IPS DF 4.7 (cell line): ENCODE measurements at regions not wholly inside any gene's neighbourhood (a gene's known extent, or its start where the extent isn't known, plus 50 kb on each side); places are given as distances from the start of the nearest gene placed in this dataset.
"Not testable (repeated sequence)": the region's sequence is repeated elsewhere in the genome, so short reads cannot be mapped to it uniquely, and the experiment has no call there.

Experiments
- DNase-seq: peaks from one replicate; pipeline ENCODE4 v3.0.0-alpha.2; 2013; ENCODE audit warnings: low spot score; ENCODE audit errors: extremely low read depth

DNA sequence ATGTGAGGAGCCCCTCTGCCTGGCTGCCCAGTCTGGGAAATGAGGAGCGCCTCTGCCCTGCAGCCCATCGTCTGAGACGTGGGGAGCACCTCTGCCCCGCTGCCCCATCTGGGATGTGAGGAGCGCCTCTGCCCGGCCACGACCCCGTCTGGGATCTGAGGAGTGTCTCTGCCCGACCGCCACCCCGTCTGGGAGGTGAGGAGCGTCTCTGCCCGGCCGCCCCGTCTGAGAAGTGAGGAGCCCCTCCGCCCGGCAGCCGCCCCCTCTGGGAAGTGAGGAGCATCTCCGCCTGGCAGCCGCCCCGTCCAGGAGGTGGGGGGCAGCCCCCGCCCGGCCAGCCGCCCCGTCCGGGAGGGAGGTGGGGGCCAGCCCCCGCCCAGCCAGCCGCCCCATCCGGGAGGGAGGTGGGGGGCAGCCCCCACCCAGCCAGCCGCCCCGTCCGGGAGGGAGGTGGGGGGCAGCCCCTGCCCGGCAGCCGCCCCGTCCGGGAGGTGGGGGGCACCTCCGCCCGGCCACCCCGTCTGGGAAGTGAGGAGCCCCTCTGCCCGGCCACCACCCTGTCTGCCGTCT is 238.1 kb downstream of the FNDC1 start:
- not testable (repeated sequence) for DNase-seq

DNA sequence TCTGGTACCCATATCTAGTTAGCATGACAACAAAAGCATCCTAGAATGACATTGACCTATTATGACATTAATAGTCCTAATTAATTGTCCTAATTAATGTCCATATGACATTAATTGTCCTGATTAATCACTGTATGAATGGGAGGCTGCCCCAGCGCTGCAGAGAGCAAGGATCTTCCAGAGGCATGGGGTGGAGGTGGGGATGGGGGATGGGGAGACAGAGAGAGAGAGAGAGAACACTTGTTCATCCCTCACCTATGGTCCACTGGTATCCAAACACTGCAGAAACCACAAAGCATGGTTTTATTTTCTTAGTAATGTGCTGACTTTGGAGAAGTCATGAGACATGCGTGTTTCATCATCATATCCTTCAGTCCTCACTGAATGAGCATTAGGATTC is 235.1 kb downstream of the FNDC1 start:
- no peak for DNase-seq

DNA sequence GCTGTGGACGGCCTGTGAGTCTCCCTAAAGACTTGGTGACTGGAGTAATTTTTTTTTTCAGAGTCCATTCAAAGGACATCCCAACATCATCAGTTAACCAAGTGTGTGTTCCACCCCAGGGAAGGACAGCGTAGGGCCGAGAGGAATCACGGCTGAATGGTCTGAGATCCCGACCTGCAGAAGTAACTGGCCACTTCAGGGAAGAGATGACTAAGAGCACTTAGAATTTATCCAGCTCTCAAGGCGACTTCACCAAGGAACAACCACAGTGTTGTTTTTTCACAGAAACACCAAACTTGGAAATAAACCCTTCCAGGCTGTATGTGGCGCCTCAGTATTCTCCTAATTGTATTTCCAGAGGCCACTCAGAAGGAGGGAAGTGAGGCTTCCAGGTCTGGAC is 231.6 kb downstream of the FNDC1 start:
- DNase-seq, result no peak

- DNase-seq, result no peak
Measured at GRCh38 chr6:159399751-159400221, 230.6 kb downstream of the FNDC1 start.

DNA sequence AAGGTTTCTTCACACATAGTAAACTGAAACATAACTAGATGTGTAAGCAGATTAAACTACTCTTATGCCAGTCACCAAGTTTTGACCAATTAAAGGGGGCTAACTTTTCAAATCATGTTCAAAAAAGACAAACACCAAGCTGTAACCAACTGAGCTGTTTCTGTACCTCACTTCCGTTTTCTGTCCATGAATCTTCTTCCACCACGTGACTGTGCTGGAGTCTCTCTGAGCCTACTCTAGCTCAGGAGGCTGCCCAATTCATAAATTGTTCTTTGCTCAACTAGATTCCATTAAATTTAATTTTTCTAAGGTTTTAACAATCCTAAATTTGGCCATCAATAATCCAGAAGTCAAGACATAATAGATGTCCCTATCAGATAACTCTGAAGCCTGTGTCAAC is 229.4 kb downstream of the FNDC1 start:
- DNase-seq, result no peak

GRCh38 chr6:159397753-159398152 is 228.6 kb downstream of the FNDC1 start:
- no peak for DNase-seq

- no peak for DNase-seq
Measured at GRCh38 chr6:159395609-159396008, 226.4 kb downstream of the FNDC1 start.

GRCh38 chr6:159392695-159393094 is 223.5 kb downstream of the FNDC1 start:
- DNase-seq, result not testable (repeated sequence)

- no peak for DNase-seq
Measured at GRCh38 chr6:159390381-159390780, 221.2 kb downstream of the FNDC1 start.

- no peak for DNase-seq
Measured at GRCh38 chr6:159389695-159390094, 220.5 kb downstream of the FNDC1 start.

DNA sequence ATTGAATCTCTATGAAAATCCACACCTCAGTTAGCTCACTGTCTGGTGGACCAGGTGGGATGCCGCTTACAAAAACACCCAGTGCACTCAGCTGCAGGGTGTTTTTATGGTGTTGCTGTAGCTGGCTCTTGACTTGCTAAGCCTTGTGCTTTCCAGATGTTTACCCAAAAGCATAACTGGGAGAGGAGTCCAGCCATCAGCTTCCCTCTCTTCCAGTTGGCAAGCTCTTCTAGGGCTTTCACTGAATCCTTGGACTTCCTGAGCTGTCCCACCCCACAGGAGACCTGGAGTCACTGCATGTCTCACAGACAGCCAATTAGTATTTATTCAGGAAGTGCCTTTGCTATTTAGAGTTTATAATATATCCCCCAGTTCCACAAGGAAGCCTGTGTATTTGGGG is 210.9 kb downstream of the FNDC1 start:
- no peak for DNase-seq

DNA sequence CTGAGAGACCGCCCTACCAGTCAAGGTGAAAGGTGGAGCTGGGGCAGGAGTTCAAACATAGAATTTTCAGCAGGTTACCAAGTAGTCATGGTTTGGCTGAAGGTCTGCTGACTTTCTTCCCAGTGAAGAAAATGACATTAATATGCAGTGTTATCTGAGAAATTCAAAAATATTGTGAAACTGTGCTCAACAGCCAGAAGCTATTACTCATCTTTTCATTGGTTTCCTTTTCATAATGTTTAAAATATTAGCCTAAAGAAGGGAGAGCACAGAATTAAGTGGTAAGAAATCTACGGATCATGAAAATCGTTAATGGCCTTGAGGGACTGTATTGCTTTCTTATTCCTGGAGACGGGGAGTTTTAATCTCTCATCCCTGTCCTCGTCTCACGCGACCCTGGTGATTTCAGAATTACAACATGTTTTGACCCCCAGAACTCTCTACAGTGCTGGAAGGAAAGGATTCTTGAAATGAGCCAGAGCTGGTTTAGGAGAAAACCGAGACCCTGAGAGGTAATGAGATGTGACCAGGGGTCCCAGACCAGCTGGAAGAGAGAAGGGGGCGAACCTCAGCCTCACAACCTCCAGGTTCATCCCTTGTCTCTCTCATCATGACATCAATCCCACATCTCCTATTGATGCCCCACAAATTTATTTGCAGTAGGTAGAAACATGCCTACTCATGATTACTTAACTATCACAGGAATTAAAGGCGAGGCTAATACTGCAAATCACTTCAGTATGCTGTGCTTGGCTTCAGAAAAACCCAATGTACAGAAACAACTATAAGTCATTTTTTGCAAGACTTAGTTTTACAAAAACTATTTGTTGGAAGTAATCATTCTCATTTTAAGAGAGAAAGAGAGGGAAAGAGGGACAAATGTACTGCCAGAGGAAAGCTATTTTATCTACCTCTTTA is 209.5 kb downstream of the FNDC1 start:
- no peak for DNase-seq

DNA sequence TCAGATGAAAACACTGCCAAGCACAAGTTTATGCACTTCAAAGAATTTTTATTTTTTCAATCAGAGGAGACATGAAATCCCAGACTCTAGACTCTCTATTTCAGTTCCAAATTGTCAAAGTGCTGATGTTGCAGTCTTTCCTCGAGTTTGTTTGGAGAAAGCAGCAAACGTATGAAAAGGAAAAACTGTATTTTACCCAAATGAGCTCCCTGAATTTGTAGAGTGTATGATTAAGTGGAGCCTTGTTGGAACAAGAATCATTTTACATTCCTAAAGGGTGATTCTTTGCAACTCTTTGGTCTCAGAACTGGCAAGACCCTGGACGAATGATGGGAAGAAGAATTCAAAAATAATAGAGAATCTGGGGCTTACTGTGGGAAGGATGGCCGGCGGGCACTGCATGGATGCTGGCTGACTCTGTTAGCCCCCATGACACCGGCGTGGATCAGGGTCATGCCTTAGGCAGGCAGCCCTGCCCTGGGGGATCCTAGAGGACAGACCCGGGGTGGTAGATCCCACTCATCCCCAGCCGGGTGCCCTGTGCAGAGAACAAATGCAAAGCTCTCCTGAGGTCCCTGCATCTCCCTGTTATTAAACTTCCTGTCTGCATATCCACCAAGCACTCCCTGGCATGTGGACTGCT is 207.4 kb downstream of the FNDC1 start:
- no peak for DNase-seq

GRCh38 chr6:159375014-159375413 is 205.8 kb downstream of the FNDC1 start:
- DNase-seq, result no peak

GRCh38 chr6:159373670-159374069 is 204.5 kb downstream of the FNDC1 start:
- no peak for DNase-seq

DNA sequence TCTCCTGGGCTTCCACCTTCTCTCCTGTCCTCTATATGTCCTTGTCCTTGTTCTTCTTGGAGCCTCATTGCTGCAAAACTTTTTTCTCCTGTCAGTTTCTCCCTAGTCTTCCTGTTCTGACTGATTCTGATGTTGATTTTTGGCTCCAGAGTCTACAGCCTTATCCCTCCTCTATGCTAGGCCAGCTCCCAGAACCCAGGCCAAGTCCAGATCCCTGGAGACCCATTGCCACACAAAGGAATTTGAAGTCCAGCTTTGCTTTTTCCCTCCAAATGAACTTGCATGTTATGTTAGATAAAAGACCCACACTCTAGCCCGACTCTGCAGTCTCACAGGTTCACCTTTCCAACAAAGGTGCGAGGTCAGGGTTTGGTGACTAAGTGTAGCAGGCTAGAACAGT is 203.1 kb downstream of the FNDC1 start:
- DNase-seq, result no peak

GRCh38 chr6:159360306-159360705 is 191.1 kb downstream of the FNDC1 start:
- no peak for DNase-seq

DNA sequence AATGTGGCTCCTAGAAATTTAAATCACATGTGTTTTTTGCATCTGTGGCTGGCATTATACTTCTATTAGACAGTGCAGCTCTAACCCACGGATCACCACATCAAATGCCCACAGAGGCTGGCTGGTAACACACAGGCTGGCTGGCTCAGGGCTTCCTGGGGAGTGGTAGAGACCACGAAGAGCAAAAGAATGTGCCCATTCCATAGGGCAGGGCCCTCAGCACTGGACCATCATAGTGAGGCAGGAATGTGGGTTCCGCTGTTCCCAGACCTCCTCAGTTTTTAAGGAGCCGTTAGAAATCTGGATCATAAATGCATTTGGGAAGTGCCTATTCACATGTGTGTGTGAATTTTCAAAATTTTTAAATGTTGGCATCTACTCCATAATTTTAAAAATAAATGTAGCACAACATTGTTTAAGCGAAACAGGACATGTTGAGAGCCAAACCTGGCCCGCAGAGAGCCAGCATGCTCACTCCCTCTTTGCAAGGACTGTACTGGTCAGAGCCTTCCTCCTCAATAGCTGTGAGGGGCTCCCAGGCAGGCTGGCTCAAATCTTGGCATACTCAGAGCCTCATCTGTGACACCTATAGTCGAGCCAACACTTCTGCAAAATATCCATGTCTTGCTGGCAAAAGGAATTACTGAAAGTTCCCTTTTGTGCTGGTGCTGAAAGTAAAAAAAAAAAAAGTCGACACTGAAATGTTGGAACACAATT is 190.5 kb downstream of the FNDC1 start:
- DNase-seq, result no peak

DNA sequence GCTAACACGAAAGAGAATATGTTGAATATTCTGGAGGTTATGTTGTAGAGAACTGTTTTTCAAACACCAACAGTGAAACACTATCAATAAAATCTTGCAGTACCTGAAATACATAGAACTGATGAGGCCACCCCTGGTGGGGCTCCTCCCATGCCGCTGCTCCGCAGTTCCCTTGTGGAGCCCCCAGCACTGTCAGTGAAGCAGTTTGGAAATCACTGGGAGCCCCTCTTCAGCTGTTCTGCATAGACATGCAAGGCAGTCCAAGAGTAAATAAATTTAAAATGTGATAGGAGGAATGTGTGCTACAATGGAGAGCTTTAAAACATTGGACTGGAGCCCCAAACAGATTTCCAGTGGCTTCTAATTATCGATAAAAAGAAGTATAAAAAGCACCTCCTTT is 189.4 kb downstream of the FNDC1 start:
- no peak for DNase-seq

DNA sequence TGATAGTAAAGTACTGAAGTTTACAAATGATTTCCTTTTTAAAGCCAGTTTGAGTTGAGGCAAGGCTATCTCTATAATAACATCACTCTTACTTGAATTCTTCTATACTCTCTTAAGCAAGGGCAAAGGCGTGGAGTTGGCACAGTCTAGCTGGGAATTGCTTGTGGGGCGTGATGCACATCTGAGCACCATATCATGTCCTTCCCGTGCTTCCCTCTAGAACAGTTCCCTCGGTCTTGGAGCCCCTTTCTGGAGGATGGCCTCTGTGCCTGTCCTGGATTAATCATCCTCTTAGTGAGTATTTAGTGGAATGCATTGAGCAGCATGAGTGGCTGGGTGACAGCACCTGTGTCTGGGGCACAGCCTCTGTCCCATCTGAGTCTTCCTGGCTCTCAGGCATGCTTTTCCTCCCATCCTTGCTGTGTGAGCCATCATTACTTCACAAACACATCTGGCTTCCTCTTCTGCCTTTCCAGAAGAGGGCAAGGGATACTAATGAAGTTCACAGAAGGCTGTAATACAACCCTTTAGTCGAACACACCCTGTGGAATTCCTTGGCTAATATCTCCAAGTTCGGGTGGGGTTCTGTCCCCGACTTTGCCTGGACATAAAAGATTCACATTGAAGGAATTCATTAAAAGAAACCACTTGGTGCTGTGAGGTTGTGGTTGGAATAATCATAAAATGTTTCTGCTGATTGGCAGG is 188.2 kb downstream of the FNDC1 start:
- no peak for DNase-seq

DNA sequence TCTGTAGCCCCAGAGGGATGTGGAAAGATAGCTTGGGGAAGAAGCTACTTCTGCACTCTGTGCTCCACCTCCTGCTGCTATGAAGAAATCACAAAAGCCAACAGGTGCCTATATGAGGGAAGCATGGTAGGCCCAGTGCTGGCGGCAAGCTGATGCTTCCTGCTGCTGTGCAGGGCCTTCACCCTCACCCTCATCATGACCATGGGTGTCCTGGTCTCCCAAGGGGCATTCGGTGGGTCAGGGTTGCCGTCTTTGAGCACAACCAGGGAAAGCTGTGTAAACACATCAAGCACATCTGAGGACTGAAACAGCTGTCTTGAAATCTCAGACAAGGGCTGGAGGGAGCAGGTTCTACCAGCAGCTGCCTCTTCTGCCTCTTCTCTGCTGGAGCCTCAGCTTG is 184.0 kb downstream of the FNDC1 start:
- DNase-seq, result no peak
